WTC11 (cell line): ENCODE measurements at regions not wholly inside any gene's neighbourhood (a gene's known extent, or its start where the extent isn't known, plus 50 kb on each side); places are given as distances from the start of the nearest gene placed in this dataset.
A peak's percentile ranks its signal among the peaks of the same experiment; 100 is the strongest.

Source experiments
- ATAC-seq: fragments of 200-7000 bp; cut with Tn5 transposase; 2 replicates; pipeline ENCODE4 v1.10.0; 2021; ENCODE audit warnings: mild to moderate bottlenecking, moderate library complexity
- CTCF ChIA-PET: fragments of 300-600 bp; sonication (Branson Sonifier 250); formaldehyde crosslinking; loops from one replicate; lab custom pipeline; 2021; ENCODE audit warnings: antibody characterized with exemption; lab: Charles Lee
- POLR2A ChIA-PET: fragments of 350-600 bp; sonication (Branson Sonifier 250); formaldehyde crosslinking; loops from one replicate; lab custom pipeline; 2021; ENCODE audit warnings: antibody characterized with exemption; lab: Charles Lee
- DNase-seq: peaks from one replicate; pipeline ENCODE4 v3.0.0; 2021; ENCODE audit warnings: low spot score
- H3K27ac Mint-ChIP-seq: 2 replicates; pipeline ENCODE4 v1.8.0; 2021; ENCODE audit warnings: mixed read lengths
- H3K27me3 Mint-ChIP-seq: 2 replicates; pipeline ENCODE4 v1.8.0; 2021; ENCODE audit warnings: low read depth, mild to moderate bottlenecking, moderate library complexity, mixed read lengths
- H3K36me3 Mint-ChIP-seq: 2 replicates; pipeline ENCODE4 v1.8.0; 2021; ENCODE audit warnings: mixed read lengths
- H3K4me1 Mint-ChIP-seq: 2 replicates; pipeline ENCODE4 v1.8.0; 2022; ENCODE audit warnings: mixed read lengths
- H3K4me3 Mint-ChIP-seq: 2 replicates; pipeline ENCODE4 v1.8.0; 2021; ENCODE audit warnings: mild to moderate bottlenecking, moderate library complexity, mixed read lengths
- H3K9me3 Mint-ChIP-seq: 2 replicates; pipeline ENCODE4 v1.8.0; 2021; ENCODE audit warnings: mixed read lengths
- CREB1 ChIP-seq: sonication (generic); formaldehyde crosslinking; IDR thresholded peaks from 2 replicates; pipeline ENCODE4 v1.8.0; 2023; ENCODE audit warnings: mild to moderate bottlenecking, missing genetic modification reagents
- ELF4 ChIP-seq: sonication (generic); formaldehyde crosslinking; IDR thresholded peaks from 2 replicates; pipeline ENCODE4 v1.8.1; 2022; ENCODE audit warnings: low read depth, mild to moderate bottlenecking, moderate library complexity, missing genetic modification reagents
- FOXK1 ChIP-seq: sonication (generic); formaldehyde crosslinking; IDR thresholded peaks from 2 replicates; pipeline ENCODE4 v1.8.0; 2022; ENCODE audit warnings: mild to moderate bottlenecking, moderate library complexity, missing genetic modification reagents
- MXD4 ChIP-seq: fragments of 250-450 bp; sonication (Bioruptor Pico); IDR thresholded peaks from 2 replicates; pipeline ENCODE4 v1.8.0; 2021; ENCODE audit warnings: mild to moderate bottlenecking, moderate library complexity, borderline replicate concordance
- NFATC4 ChIP-seq: fragments of 250-450 bp; sonication (Bioruptor Pico); IDR thresholded peaks from 2 replicates; pipeline ENCODE4 v1.9.0; 2021; ENCODE audit warnings: mild to moderate bottlenecking
- NFE2L1 ChIP-seq: sonication (generic); formaldehyde crosslinking; IDR thresholded peaks from 2 replicates; pipeline ENCODE4 v1.8.1; 2023; ENCODE audit warnings: missing genetic modification reagents
- NFYB ChIP-seq: sonication (generic); formaldehyde crosslinking; conservative IDR thresholded peaks from 2 replicates; pipeline ENCODE4 v1.8.0; 2022; ENCODE audit warnings: low read depth, missing genetic modification reagents
- NR2C2 ChIP-seq: sonication (generic); formaldehyde crosslinking; IDR thresholded peaks from 2 replicates; pipeline ENCODE4 v1.8.0; 2022; ENCODE audit warnings: mild to moderate bottlenecking, missing genetic modification reagents
- OVOL2 ChIP-seq: fragments of 250-450 bp; sonication (Bioruptor Pico); IDR thresholded peaks from 2 replicates; pipeline ENCODE4 v1.9.0; 2021; ENCODE audit warnings: mild to moderate bottlenecking, borderline replicate concordance
- SOX15 ChIP-seq: fragments of 250-450 bp; sonication (Bioruptor Pico); IDR thresholded peaks from 2 replicates; pipeline ENCODE4 v1.9.0; 2021; ENCODE audit warnings: mild to moderate bottlenecking
- TEAD4 ChIP-seq: sonication (generic); formaldehyde crosslinking; IDR thresholded peaks from 2 replicates; pipeline ENCODE4 v1.8.0; 2022; ENCODE audit warnings: mild to moderate bottlenecking, missing genetic modification reagents
- ZNF416 ChIP-seq: fragments of 250-450 bp; sonication (Bioruptor Pico); IDR thresholded peaks from 2 replicates; pipeline ENCODE4 v1.9.0; 2021; ENCODE audit warnings: mild to moderate bottlenecking, inconsistent platforms
- ZNF423 ChIP-seq: fragments of 250-450 bp; sonication (Bioruptor Pico); IDR thresholded peaks from 2 replicates; pipeline ENCODE4 v2.1.2; 2022; ENCODE audit warnings: mild to moderate bottlenecking, moderate library complexity
- ZNF671 ChIP-seq: fragments of 250-450 bp; sonication (Bioruptor Pico); IDR thresholded peaks from 2 replicates; pipeline ENCODE4 v1.8.0; 2021; ENCODE audit warnings: mild to moderate bottlenecking
- TF ChIP-seq, protein P1 (sequence below): fragments of 250-450 bp; sonication (Bioruptor Pico); IDR thresholded peaks from 2 replicates; pipeline ENCODE4 v2.1.2; 2022; ENCODE audit warnings: mild to moderate bottlenecking, moderate library complexity
- TF ChIP-seq, protein P2 (sequence below): sonication (generic); formaldehyde crosslinking; IDR thresholded peaks from 2 replicates; pipeline ENCODE4 v1.8.0; 2022; ENCODE audit warnings: mild to moderate bottlenecking, missing genetic modification reagents
- TF ChIP-seq, protein P3 (sequence below): fragments of 250-450 bp; sonication (Bioruptor Pico); IDR thresholded peaks from 2 replicates; pipeline ENCODE4 v1.8.0; 2021; ENCODE audit warnings: mild to moderate bottlenecking
- TF ChIP-seq, protein P4 (sequence below): sonication (generic); formaldehyde crosslinking; IDR thresholded peaks from 2 replicates; pipeline ENCODE4 v1.8.1; 2023; ENCODE audit warnings: mild to moderate bottlenecking, missing genetic modification reagents
- TF ChIP-seq, protein P5 (sequence below): fragments of 250-450 bp; sonication (Bioruptor Pico); conservative IDR thresholded peaks from 2 replicates; pipeline ENCODE4 v1.9.0; 2021; ENCODE audit warnings: mild to moderate bottlenecking
- TF ChIP-seq, protein P6 (sequence below): sonication (generic); formaldehyde crosslinking; IDR thresholded peaks from 2 replicates; pipeline ENCODE4 v1.8.1; 2022; ENCODE audit warnings: low read depth, missing genetic modification reagents, borderline replicate concordance

- Mint-ChIP-seq H3K4me3 (no peak overlapping the region), H3K9me3 (peaks cover 19% of the 10 kb centered on the region), H3K4me1 (peaks cover 16% of the 10 kb centered on the region), H3K27me3 (no peaks in the 10 kb centered on the region), H3K27ac (no peak overlapping the region), H3K36me3 (peaks cover 3% of the 10 kb centered on the region; the same call in 1 of the 2 replicates)
- POLR2A ChIA-PET, result no interaction called here
- CTCF ChIA-PET, result no interaction called here
- ATAC-seq, result no peak
- TF ChIP-seq, protein P1, sequence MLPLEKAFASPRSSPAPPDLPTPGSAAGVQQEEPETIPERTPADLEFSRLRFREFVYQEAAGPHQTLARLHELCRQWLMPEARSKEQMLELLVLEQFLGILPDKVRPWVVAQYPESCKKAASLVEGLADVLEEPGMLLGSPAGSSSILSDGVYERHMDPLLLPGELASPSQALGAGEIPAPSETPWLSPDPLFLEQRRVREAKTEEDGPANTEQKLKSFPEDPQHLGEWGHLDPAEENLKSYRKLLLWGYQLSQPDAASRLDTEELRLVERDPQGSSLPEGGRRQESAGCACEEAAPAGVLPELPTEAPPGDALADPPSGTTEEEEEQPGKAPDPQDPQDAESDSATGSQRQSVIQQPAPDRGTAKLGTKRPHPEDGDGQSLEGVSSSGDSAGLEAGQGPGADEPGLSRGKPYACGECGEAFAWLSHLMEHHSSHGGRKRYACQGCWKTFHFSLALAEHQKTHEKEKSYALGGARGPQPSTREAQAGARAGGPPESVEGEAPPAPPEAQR (CRISPR knock-in tag), result no peak
- TF ChIP-seq, protein P2, sequence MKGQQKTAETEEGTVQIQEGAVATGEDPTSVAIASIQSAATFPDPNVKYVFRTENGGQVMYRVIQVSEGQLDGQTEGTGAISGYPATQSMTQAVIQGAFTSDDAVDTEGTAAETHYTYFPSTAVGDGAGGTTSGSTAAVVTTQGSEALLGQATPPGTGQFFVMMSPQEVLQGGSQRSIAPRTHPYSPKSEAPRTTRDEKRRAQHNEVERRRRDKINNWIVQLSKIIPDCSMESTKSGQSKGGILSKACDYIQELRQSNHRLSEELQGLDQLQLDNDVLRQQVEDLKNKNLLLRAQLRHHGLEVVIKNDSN (CRISPR knock-in tag), result no peak
- TF ChIP-seq ZNF423 (no peak), SOX15 (no peak), FOXK1 (CRISPR knock-in tag) (no peak), ZNF416 (CRISPR knock-in tag) (no peak), CREB1 (CRISPR knock-in tag) (no peak)
- TF ChIP-seq, protein P3, sequence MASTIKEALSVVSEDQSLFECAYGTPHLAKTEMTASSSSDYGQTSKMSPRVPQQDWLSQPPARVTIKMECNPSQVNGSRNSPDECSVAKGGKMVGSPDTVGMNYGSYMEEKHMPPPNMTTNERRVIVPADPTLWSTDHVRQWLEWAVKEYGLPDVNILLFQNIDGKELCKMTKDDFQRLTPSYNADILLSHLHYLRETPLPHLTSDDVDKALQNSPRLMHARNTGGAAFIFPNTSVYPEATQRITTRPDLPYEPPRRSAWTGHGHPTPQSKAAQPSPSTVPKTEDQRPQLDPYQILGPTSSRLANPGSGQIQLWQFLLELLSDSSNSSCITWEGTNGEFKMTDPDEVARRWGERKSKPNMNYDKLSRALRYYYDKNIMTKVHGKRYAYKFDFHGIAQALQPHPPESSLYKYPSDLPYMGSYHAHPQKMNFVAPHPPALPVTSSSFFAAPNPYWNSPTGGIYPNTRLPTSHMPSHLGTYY (CRISPR knock-in tag), result no peak
- no peak for DNase-seq
Observed at GRCh38 chr3:82364827-82365226, 603.4 kb upstream of the GBE1 start.

- ChIA-PET CTCF (no interaction called here), POLR2A (no interaction called here)
- Mint-ChIP-seq H3K9me3 (peaks cover 19% of the 10 kb centered on the region), H3K27me3 (no peaks in the 10 kb centered on the region), H3K27ac (no peak overlapping the region), H3K36me3 (peaks cover 3% of the 10 kb centered on the region; the same call in 1 of the 2 replicates), H3K4me3 (no peak overlapping the region), H3K4me1 (peaks cover 16% of the 10 kb centered on the region)
- TF ChIP-seq NR2C2 (CRISPR knock-in tag) (no peak), NFYB (CRISPR knock-in tag) (no peak), TEAD4 (no peak), MXD4 (CRISPR knock-in tag) (no peak)
- TF ChIP-seq, protein P4, sequence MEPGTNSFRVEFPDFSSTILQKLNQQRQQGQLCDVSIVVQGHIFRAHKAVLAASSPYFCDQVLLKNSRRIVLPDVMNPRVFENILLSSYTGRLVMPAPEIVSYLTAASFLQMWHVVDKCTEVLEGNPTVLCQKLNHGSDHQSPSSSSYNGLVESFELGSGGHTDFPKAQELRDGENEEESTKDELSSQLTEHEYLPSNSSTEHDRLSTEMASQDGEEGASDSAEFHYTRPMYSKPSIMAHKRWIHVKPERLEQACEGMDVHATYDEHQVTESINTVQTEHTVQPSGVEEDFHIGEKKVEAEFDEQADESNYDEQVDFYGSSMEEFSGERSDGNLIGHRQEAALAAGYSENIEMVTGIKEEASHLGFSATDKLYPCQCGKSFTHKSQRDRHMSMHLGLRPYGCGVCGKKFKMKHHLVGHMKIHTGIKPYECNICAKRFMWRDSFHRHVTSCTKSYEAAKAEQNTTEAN (CRISPR knock-in tag), result no peak
- no peak for DNase-seq
- no peak for ATAC-seq
Observed at GRCh38 chr3:82363131-82363530, 601.7 kb upstream of the GBE1 start.

DNA sequence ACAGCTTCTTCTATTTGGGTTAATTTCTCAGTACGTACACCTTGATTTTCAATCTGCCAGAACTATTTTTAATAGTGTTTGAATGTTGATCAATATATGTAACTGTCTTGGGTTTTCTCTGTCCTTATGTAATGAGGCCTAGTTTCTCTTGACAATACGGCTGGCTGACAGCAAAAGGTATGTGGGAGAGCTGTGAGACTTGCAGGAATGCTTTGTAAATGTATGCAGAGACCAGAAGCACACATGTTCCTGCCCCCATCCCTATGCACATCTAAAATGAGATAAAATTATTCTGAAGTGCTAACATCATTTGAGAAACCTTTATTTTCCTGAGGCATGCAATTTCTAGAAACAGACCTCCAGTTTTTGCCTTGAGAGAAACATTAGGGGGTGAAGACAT, 593.8 kb upstream of the GBE1 start:
- DNase-seq, result no peak
- no peak for TF ChIP-seq OVOL2 (CRISPR knock-in tag)
- no peak for TF ChIP-seq NFATC4
- TF ChIP-seq MXD4 (CRISPR knock-in tag), result no peak
- TF ChIP-seq, protein P5, sequence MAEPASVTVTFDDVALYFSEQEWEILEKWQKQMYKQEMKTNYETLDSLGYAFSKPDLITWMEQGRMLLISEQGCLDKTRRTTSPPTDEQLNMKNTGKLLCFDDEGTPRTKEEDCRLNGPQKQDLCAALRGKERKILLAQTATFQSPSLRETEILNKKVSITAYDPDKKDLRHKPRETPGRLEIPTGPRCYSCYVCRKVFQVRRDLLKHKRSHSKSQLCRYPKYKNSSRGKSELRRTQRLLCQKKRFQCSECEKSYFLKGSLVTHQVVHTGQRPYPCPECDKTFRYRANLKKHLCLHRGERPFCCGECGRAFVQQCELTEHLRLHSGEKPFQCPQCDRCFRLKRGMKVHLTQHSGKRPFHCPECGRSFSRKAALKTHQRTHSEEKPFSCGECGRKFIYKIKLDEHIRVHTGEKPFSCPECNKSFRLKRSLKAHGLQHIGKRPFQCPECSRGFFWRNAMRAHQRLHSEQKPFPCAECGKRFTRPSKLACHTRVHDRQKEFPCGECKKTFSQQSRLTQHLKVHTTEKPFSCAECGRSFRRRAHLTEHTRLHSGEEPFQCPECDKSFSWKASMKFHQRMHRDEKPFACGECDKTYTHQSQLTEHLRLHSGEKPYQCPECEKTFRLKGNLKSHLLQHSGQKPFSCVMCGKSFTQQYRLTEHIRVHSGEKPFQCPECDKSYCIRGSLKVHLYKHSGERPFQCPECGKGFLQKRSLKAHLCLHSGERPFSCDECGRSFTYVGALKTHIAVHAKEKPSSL, result no peak
- TF ChIP-seq NFE2L1 (CRISPR knock-in tag), result no peak
- no peak for TF ChIP-seq ELF4 (CRISPR knock-in tag)
- TF ChIP-seq, protein P1 (CRISPR knock-in tag), result no peak
- TF ChIP-seq, protein P3 (CRISPR knock-in tag), result no peak
- TF ChIP-seq, protein P6, sequence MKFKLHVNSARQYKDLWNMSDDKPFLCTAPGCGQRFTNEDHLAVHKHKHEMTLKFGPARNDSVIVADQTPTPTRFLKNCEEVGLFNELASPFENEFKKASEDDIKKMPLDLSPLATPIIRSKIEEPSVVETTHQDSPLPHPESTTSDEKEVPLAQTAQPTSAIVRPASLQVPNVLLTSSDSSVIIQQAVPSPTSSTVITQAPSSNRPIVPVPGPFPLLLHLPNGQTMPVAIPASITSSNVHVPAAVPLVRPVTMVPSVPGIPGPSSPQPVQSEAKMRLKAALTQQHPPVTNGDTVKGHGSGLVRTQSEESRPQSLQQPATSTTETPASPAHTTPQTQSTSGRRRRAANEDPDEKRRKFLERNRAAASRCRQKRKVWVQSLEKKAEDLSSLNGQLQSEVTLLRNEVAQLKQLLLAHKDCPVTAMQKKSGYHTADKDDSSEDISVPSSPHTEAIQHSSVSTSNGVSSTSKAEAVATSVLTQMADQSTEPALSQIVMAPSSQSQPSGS, result no peak
- TF ChIP-seq ZNF671 (CRISPR knock-in tag), result no peak
- no peak for TF ChIP-seq NR2C2 (CRISPR knock-in tag)

More for the DNA sequence above, 593.8 kb upstream of the GBE1 start:
- H3K4me3 Mint-ChIP-seq, result no peak overlapping the region
- no peaks in the 10 kb centered on the region for H3K27me3 Mint-ChIP-seq
- peaks cover 21% of the 10 kb centered on the region for H3K9me3 Mint-ChIP-seq
- H3K27ac Mint-ChIP-seq, result 0 out of 2 replicates have a peak overlapping the region, but pooled peaks have one; percentile 44
- CTCF ChIA-PET, result no interaction called here
- H3K4me1 Mint-ChIP-seq, result peaks cover 31% of the 10 kb centered on the region
- ATAC-seq, result 0 out of 2 replicates have a peak, but pooled peaks have one; percentile 60
- POLR2A ChIA-PET, result no interaction called here
- peaks cover 7% of the 10 kb centered on the region; the same call in 1 of the 2 replicates for H3K36me3 Mint-ChIP-seq
